Activated naive CD8-positive, alpha-beta T cell treated with anti-CD3 and anti-CD28 coated beads, Interleukin-2, amount 50 U/mL, for 16 hours (primary cell): ENCODE measurements at regions not wholly inside any gene's neighbourhood (a gene's known extent, or its start where the extent isn't known, plus 50 kb on each side); places are given as distances from the start of the nearest gene placed in this dataset.

Experiments
- DNase-seq: peaks from one replicate; pipeline ENCODE4 v3.0.0-alpha.2; 2020; ENCODE audit warnings: low read depth, low spot score

- DNase-seq, result no peak
Measured at GRCh38 chr1:38465460-38465859, 394.1 kb downstream of the RRAGC start.

- DNase-seq, result no peak
Measured at GRCh38 chr1:38464071-38464661, 395.4 kb downstream of the RRAGC start.

- no peak for DNase-seq
Measured at GRCh38 chr1:38463074-38463473, 396.5 kb downstream of the RRAGC start.

DNA sequence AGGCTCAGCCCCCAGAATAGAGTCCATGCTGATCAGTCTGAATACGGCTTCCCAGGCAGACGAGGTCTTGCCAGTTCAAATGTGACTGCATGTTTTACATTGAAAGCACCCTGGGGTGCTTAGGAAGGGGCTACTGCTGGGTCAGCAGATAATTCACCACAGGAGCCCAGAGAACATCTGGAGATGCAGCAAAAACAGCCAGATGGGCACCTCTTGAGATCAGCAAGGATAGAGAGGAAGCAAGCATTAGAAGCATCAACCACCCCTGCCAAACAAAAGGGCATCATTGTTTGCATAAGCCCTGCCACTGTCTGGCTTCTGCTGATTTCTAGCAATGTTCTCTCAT lies 403.1 kb downstream of the RRAGC start:
- no peak for DNase-seq

GRCh38 chr1:38455829-38456530 lies 403.6 kb downstream of the RRAGC start:
- no peak for DNase-seq

DNA sequence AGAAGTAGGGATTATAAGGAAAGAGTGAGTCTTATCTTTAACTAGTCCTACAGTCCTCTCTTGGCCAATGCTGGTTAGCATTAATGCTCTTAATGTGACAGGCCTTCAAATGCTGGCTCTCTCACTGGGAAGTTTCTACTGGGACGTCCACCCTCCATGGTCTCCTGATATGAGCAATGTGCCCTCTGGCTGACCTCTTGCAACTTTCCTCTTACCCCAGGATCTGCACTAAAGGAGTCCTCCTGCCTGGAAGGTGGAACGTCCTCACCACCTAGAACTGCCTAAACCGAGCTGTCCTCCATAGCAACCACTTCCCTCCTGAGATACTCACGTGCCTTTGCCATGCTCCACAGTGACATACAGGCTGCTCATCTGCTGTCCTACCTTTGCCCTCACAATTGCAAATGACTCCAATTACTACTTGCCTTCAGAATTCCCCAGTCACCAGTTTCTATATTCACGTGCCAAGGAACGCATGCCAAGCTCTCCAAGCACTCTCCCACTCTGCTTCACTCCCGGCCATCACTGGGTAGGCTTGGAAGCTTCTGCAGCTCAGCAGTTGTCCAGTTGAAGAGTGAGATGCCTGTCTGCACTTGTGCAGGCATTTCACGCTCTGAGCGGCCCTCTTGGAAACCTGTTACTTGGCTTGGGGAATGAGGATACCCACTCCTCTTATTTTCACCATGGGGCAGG lies 404.7 kb downstream of the RRAGC start:
- DNase-seq, result no peak

DNA sequence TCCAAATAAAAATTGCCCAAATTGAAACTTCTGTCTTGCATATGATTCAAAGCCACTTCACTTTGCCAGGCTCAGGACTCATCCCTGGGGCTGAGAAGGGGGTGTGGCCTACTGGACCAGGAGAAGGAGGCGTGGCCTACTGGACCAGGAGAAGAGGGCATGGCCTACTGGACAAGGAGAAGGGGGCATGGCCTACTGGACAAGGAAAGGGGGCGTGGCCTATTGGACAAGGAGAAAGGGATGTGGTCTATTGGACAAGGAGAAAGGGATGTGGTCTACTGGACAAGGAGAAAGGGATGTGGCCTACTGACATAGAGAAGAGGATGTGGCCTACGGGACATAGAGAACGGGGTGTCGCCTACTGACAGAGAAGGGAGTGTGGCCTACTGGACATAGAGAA lies 405.3 kb downstream of the RRAGC start:
- no peak for DNase-seq

- DNase-seq, result no peak
Measured at GRCh38 chr1:38452246-38452645, 405.7 kb upstream of the POU3F1 start.

DNA sequence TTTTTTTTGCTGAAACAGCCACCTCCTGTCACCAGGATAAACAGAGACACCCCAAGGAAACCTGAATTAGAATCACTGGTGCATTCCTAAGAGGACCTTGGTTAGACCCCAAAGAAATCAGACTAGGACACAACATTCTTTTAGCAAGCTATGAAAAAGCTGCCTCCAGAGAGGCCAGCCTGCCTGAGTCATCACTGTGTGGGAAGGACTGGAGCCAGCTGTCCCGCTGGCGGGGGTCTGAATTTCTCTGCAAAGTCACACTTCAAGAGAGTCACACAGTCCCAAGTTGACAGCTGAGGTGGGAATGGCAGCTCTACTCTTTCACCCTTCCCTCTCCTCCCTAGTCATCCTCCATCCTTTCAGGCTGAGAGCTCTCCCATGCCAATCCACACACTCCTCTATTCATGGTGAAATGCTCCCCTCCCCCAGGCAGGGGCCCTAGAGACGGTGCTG lies 405.0 kb upstream of the POU3F1 start:
- no peak for DNase-seq

DNA sequence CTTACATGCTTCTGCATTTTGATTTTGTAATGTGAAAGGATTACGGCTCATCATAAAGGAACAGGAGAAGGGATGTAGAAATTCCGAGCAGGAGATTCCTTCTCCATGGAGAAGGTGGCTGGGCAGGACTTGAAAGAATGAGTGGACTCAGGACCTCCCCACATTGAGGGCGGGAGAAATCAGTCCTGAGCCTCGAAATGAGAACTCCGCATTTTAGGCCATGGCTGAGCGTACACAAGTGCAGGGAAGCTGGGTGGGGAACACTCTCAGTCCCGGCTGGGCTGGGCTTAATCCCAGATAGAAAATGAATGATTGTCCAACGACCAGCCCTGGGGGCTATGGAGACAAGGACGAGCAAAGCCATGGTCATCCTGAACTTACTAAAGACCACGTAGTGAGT lies 402.3 kb upstream of the POU3F1 start:
- no peak for DNase-seq

DNA sequence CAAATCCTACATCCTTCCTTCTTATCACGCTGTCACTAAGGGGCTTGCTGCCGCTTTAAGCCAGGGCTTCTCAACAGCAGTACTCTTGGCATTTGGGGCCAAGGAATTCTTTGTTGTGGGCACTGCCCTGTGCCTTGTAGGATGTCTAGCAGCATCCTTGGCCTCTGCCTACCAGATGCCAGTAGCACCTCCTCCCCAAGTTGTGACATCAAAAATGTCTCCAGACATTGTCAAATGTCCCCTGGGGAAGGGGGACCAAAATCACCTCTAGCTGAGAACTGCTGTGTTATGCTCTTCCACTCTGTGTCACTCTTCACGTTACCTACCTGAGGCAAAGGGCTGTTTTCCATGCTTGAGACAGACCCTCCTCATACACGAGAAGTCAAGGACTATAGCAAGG lies 400.3 kb upstream of the POU3F1 start:
- DNase-seq, result no peak

DNA sequence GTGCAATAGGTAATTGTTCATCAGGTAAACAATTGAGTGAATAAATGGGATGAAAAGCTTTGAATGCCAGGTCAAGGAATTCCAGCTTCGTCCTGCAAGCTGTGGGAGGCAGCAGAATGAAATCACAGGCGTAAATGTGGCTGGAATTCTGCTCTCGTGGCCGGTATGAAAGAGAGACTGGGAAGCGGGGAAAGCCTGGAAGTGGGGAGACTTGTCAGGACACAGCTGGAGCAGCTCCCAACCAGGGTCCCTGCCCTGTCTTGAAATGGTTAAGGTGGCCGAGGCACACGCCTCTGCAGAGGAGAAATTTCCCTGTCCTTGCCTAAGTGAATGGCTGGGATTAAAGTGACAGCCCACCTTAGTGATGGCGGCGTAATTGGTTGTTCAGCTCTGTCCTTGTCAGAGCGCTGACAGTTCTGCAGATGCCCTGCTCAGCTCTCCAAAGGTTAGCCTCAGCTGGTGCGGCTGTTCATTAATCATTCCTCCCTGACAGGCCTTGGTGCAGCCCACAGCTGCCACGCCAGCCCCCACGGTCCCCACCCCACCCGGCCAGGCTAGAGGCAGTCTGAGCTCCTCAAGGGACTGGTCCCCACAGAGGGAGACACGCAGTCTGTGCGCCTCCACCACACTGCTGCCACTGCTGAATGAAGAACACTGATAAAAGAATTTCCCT lies 398.3 kb upstream of the POU3F1 start:
- no peak for DNase-seq

DNA sequence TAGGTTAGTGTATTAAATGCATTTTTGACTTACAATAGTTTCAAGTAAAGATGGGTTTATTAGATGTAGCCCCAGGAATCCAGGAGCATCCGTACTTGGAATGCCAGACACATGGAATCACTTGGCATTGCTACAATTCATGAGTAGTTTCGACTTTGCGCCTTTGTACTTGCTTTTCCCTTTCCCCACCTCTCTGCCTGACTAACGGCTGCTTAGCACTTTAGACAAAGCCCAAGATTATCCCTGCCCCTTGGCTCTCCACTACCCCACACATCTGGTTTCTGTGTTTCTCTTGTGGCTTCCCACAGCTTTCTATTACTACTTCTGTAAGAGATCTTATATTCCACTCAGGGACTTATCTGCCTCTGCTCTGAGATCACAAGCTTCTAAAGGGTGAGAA lies 397.7 kb upstream of the POU3F1 start:
- no peak for DNase-seq

DNA sequence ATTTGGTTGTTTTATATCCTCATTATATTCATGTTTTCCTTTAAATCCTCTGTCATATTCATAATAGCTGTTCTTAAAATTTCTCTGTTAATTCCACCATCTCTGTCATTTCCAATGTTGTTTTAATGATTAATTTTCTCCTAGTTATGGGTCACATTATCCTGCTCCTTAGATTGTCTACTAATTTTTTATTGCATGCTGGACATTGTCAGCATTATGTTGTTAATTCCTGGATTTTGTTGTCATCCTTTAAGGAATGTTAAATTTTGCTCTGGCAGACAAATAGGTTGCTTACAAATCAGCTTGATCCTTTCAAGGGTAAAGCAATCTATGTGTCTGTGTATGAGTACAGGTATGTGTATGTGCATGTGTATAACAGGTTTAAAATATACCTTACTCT lies 393.8 kb upstream of the POU3F1 start:
- DNase-seq, result no peak

DNA sequence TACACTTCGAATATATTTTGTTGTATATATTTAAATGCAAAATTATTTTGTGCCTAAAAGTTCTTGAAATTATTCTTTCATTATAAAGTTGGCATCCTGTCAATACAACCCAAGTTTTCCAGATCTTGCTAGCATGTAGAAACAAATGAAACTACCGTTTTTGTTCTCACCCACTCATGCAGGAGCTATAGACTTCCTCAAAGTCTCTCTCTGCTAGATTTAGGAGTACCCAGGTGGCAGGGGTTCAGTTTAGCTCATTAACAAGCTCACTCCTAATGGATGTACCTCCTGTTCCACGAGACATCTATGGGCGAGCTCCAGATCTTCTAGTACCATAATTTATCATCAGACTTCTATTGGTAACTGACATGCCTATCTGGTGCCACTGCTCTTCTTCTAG lies 390.2 kb upstream of the POU3F1 start:
- DNase-seq, result no peak

- no peak for DNase-seq
Measured at GRCh38 chr1:38436006-38436405, 389.4 kb upstream of the POU3F1 start.

DNA sequence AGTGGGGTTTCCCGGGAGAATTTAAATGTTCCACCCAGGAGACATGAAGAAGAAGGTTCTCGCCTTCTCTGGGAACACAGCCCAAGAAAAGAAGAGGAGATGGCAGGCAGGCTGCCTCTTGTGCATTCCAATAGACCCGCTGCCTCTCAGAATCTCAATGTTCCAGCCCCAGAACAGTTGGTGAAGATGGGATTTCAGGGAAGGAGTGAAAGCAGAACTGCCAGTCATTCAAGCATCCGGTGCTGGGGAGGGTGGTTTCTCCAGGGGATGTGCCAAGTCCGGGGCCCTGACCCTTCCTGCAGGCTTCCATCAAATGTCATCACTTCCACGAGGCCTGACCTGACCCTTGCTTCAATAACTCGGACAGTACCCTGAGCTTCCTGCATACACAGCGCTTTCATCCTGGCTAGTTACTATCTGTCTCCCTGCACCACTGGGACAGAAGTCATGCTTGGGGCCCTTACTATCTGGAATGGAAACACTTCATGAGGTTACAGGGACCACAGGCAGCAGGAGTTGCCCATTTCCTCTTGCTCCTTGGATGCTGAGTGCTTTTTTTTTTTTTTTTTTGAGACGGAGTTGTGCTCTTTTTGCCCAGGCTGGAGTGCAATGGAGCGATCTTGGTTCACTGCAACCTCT lies 386.6 kb upstream of the POU3F1 start:
- no peak for DNase-seq

GRCh38 chr1:38431535-38432376 lies 385.2 kb upstream of the POU3F1 start:
- DNase-seq, result no peak

DNA sequence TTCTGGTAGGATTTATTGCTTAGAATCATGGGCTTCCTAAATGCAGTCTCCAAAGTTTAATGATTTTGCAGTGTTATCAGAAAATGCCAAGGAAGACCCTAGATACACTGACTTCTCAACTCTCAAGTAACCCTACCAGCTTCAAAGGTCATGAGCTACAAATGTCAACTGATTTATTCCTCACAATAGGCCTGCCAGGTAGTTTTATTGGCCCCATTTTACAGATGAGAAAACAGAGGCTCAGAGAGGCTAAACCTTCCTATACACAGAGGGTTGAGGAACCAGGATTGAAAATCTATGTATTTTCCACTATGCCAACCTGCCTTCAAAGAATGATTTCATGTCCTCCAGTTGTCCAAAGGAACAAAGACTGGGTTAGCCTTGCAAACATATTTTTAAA lies 384.4 kb upstream of the POU3F1 start:
- DNase-seq, result no peak

DNA sequence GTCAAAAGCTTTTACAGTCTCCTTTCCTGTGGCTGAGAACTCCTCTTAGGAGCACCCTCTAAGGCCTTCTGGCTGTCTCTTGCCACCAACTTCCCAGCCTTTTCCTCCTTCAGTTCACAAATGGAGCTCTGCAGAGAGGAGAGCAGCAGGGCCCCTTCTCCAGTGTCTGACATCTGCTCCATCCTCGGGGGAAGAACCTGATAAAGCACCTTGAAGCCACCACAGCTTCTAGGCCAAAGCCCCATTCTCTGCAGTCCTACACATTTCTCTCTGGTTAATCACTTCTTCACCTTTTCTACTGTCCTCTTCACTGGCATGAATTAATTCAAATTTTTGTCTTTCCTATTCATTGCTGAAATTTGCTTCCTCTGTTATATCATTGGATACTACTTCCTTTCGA lies 378.1 kb upstream of the POU3F1 start:
- DNase-seq, result no peak

- no peak for DNase-seq
Measured at GRCh38 chr1:38420666-38421065, 374.1 kb upstream of the POU3F1 start.
